Fibroblast of mammary gland (primary cell): ENCODE measurements at regions not wholly inside any gene's neighbourhood (a gene's known extent, or its start where the extent isn't known, plus 50 kb on each side); places are given as distances from the start of the nearest gene placed in this dataset.

Source experiments
- DNase-seq: peaks from one replicate; pipeline ENCODE4 v3.0.0-alpha.2; 2010; ENCODE audit warnings: low read depth
- H3K4me3 ChIP-seq: 2 replicates; pipeline ENCODE4 v1.5.1; 2011; ENCODE audit warnings: low read depth, mild to moderate bottlenecking, low read length, moderate library complexity; ENCODE audit not compliant: control insufficient read depth
- TF ChIP-seq, protein P1 (sequence below): conservative IDR thresholded peaks from 2 replicates; pipeline ENCODE4 v1.5.1; 2011; ENCODE audit warnings: low read depth, low read length, inconsistent platforms; ENCODE audit not compliant: control insufficient read depth, insufficient read depth

DNA sequence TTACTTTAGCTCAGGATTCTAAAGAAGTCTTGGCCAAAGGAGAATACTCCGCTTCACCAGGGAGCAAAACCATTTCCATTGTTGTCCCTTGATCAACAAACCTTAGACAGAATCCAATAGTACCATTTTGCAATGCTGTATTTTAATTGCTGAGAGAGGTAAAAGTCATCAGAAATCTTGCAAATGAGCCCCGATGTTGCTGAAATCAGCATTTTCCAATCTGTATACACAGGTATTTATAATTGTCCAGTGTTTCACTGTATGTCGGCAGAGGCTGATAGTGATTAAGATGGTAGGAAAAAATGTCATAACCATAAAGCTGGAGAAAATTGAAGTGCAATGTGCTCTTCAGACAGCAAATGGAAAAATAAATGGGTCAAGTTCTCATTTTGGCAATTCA, 170.0 kb upstream of the ARL4C start:
- no peak overlapping the region for H3K4me3 ChIP-seq
- TF ChIP-seq, protein P1, sequence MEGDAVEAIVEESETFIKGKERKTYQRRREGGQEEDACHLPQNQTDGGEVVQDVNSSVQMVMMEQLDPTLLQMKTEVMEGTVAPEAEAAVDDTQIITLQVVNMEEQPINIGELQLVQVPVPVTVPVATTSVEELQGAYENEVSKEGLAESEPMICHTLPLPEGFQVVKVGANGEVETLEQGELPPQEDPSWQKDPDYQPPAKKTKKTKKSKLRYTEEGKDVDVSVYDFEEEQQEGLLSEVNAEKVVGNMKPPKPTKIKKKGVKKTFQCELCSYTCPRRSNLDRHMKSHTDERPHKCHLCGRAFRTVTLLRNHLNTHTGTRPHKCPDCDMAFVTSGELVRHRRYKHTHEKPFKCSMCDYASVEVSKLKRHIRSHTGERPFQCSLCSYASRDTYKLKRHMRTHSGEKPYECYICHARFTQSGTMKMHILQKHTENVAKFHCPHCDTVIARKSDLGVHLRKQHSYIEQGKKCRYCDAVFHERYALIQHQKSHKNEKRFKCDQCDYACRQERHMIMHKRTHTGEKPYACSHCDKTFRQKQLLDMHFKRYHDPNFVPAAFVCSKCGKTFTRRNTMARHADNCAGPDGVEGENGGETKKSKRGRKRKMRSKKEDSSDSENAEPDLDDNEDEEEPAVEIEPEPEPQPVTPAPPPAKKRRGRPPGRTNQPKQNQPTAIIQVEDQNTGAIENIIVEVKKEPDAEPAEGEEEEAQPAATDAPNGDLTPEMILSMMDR, result no peak
- no peak for DNase-seq

DNA sequence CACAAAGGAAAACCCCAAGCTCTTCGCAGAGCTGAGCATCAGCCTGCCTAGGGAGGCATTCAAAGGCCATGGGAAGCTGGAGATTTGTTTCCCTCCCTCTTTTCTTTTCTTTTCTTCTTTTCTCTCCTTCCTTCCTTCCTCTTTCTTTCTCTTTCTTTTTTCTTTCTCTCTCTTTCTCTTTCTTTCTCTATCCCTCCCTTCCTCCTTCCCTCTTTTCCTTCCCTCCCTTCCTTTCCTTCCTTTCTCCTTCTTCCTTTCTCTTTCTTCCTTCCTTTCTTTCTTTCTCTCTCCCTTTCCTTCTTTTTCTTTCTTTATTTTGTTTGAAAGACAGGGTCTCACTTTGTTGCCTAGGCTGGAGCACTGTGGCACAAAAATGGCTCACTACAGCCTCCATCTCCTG, 168.4 kb upstream of the ARL4C start:
- no peak overlapping the region for H3K4me3 ChIP-seq
- TF ChIP-seq, protein P1, result no peak
- DNase-seq, result no peak

DNA sequence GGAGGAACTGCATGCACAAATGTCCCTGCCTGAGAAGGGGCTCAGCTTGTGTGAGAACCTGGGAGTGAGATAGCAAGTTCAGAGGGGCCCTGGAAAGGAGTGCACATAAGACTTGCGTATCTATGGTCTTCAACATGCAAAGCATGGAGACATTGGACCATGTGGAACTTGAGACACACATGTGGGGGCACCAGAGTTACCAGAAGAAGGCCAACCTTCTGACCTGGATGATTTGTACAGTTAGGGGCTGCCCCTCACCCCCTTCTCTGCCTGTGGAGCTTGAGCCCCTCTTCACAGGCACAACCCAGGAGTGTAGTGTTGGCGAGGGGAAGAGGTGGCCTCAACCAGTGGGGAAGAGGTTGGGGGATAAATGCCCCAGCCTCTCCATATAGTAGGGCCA, 165.0 kb upstream of the ARL4C start:
- DNase-seq, result no peak
- H3K4me3 ChIP-seq, result no peak overlapping the region
- TF ChIP-seq, protein P1, result no peak

DNA sequence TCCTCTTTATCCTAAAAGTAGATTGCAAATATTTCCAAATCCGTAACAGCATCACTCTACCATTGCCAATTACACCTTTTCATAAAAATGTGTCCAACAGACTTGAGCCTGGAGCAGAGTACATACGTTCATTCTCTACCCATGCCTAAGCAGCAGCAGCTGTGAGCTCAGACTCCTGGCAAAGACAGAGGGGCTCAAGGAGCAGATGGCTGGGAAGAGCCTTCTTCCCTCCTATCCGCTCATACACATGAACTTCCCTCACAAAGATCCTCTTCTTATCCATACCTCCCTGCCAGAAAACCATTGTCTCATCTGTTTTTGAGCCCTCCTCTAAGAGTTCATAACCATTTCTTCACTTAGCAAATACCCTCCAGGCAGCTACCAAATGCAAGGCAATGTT, 164.3 kb upstream of the ARL4C start:
- TF ChIP-seq, protein P1, result no peak
- DNase-seq, result no peak
- no peak overlapping the region for H3K4me3 ChIP-seq

DNA sequence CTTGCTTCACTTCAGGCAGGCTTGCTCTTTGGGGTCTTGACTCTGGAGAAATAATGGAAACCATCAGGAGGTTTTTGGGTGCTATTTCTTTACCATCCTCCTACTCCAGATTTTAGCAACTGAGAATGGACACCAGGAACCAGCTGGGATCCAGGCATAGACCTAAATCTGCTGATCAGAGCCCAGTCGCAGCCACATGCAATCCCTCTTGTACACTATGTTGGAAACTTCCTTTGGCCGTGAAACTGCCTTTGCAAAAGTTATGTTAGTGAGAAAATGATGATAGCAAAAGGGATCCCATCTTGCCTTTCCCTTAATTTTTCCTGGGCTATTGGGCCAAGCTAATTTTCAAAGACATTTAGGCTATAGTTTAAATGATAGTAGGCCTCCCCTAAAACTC, 158.8 kb upstream of the ARL4C start:
- DNase-seq, result no peak
- TF ChIP-seq, protein P1, result no peak
- no peak overlapping the region for H3K4me3 ChIP-seq

DNA sequence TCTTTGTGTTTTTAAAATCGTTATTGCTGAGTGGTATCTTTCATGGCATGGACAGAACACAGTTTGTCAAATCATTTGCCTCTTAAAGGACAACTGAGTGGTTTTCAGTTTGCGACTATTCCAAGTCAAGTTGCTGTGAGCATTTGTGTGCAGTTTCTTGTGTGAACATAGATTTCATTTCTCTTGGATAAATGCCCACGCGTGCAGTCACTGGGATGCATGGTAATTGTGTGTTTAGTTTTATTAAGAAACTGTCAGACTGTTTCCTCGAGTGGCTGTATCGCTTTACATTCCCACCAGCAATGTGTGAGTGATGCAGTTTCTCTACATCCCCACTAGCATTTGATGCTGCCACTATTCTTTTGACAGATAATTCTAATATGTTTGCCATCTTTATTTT, 154.0 kb upstream of the ARL4C start:
- TF ChIP-seq, protein P1, result no peak
- no peak overlapping the region for H3K4me3 ChIP-seq
- no peak for DNase-seq

DNA sequence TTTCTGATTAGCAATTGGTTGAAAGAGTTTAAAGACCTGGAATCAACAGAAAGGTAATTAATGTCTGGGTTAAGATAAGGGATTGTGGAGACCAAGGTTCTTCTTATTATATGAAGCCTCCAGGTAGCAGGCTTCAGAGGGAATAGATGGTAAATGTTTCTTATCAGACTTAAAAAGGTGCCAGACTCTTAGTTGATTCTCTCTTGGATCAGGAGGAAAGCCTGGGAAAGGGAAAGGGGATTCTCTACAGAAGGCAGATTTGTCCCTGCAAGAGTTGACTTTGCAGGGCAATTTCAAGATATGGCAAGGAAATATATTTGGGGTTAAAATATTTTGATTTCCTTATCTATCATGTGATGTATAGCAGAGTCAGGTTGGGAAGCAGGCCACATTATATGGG, 153.1 kb upstream of the ARL4C start:
- no peak for DNase-seq
- TF ChIP-seq, protein P1, result no peak
- H3K4me3 ChIP-seq, result no peak overlapping the region
